GM21360 (cell line): ENCODE measurements at regions not wholly inside any gene's neighbourhood (a gene's known extent, or its start where the extent isn't known, plus 50 kb on each side); places are given as distances from the start of the nearest gene placed in this dataset.
"Not testable (repeated sequence)": the region's sequence is repeated elsewhere in the genome, so short reads cannot be mapped to it uniquely, and the experiment has no call there.

Experiments
- ATAC-seq: cut with Tn5 transposase; IDR thresholded peaks from one replicate; pipeline ENCODE4 v1.9.1; 2021; ENCODE audit warnings: mild to moderate bottlenecking, moderate library complexity; ENCODE audit not compliant: unreplicated experiment

GRCh38 chr2:52000151-52000855 lies 968.4 kb upstream of the NRXN1 start:
- no peak for ATAC-seq

GRCh38 chr2:51998890-51999289 lies 967.0 kb upstream of the NRXN1 start:
- no peak for ATAC-seq

- ATAC-seq: no peak
These were observed 965.6 kb upstream of the NRXN1 start for GRCh38 chr2:51997571-51997970.

- no peak for ATAC-seq
These were observed 963.4 kb upstream of the NRXN1 start for GRCh38 chr2:51995293-51995692.

- ATAC-seq: no peak
These were observed 962.3 kb upstream of the NRXN1 start for GRCh38 chr2:51994123-51994763.

GRCh38 chr2:51990684-51991083 lies 958.8 kb upstream of the NRXN1 start:
- ATAC-seq: no peak

GRCh38 chr2:51986101-51986500 lies 954.2 kb upstream of the NRXN1 start:
- no peak for ATAC-seq

- no peak for ATAC-seq
These were observed 949.9 kb upstream of the NRXN1 start for GRCh38 chr2:51981783-51982182.

GRCh38 chr2:51976623-51977022 lies 944.7 kb upstream of the NRXN1 start:
- no peak for ATAC-seq

- no peak for ATAC-seq
These were observed 939.2 kb upstream of the NRXN1 start for GRCh38 chr2:51971136-51971535.

GRCh38 chr2:51969347-51969746 lies 937.4 kb upstream of the NRXN1 start:
- no peak for ATAC-seq

GRCh38 chr2:51960841-51961335 lies 929.0 kb upstream of the NRXN1 start:
- no peak for ATAC-seq

- ATAC-seq: no peak
These were observed 928.3 kb upstream of the NRXN1 start for GRCh38 chr2:51960281-51960680.

GRCh38 chr2:51959696-51960095 lies 927.8 kb upstream of the NRXN1 start:
- ATAC-seq: no peak

- ATAC-seq: no peak
These were observed 922.0 kb upstream of the NRXN1 start for GRCh38 chr2:51953931-51954330.

GRCh38 chr2:51921076-51921475 lies 889.1 kb upstream of the NRXN1 start:
- ATAC-seq: no peak

- no peak for ATAC-seq
These were observed 888.6 kb upstream of the NRXN1 start for GRCh38 chr2:51920509-51920908.

GRCh38 chr2:51919395-51919794 lies 887.5 kb upstream of the NRXN1 start:
- ATAC-seq: no peak

- ATAC-seq: no peak
These were observed 886.2 kb upstream of the NRXN1 start for GRCh38 chr2:51918113-51918512.

- ATAC-seq: no peak
These were observed 871.8 kb upstream of the NRXN1 start for GRCh38 chr2:51903728-51904127.

- no peak for ATAC-seq
These were observed 867.7 kb upstream of the NRXN1 start for GRCh38 chr2:51899643-51900042.

- ATAC-seq: not testable (repeated sequence)
These were observed 862.7 kb upstream of the NRXN1 start for GRCh38 chr2:51894584-51894983.

GRCh38 chr2:51888120-51888519 lies 856.2 kb upstream of the NRXN1 start:
- ATAC-seq: no peak
